IPS DF 4.7 (cell line): ENCODE measurements at regions not wholly inside any gene's neighbourhood (a gene's known extent, or its start where the extent isn't known, plus 50 kb on each side); places are given as distances from the start of the nearest gene placed in this dataset.
"Not testable (repeated sequence)": the region's sequence is repeated elsewhere in the genome, so short reads cannot be mapped to it uniquely, and the experiment has no call there.

Source experiments
- DNase-seq: peaks from one replicate; pipeline ENCODE4 v3.0.0-alpha.2; 2013; ENCODE audit warnings: low spot score; ENCODE audit errors: extremely low read depth

GRCh38 chr13:44713788-44714469 lies 137.8 kb upstream of the TSC22D1 start:
- DNase-seq, result no peak

GRCh38 chr13:44711706-44712105 lies 135.6 kb upstream of the TSC22D1 start:
- no peak for DNase-seq

- no peak for DNase-seq
Measured at GRCh38 chr13:44710576-44710975, 134.4 kb upstream of the TSC22D1 start.

GRCh38 chr13:44704811-44705210 lies 128.7 kb upstream of the TSC22D1 start:
- not testable (repeated sequence) for DNase-seq

GRCh38 chr13:44703371-44703770 lies 127.2 kb upstream of the TSC22D1 start:
- no peak for DNase-seq

- no peak for DNase-seq
Measured at GRCh38 chr13:44698066-44698465, 121.9 kb upstream of the TSC22D1 start.

GRCh38 chr13:44697058-44697457 lies 120.9 kb upstream of the TSC22D1 start:
- no peak for DNase-seq

- DNase-seq, result no peak
Measured at GRCh38 chr13:44695520-44695919, 119.4 kb upstream of the TSC22D1 start.

- DNase-seq, result no peak
Measured at GRCh38 chr13:44694842-44695241, 118.7 kb upstream of the TSC22D1 start.

- DNase-seq, result no peak
Measured at GRCh38 chr13:44694291-44694690, 118.2 kb upstream of the TSC22D1 start.

- DNase-seq, result no peak
Measured at GRCh38 chr13:44693156-44693764, 117.1 kb upstream of the TSC22D1 start.

- no peak for DNase-seq
Measured at GRCh38 chr13:44692173-44692713, 116.1 kb upstream of the TSC22D1 start.

- no peak for DNase-seq
Measured at GRCh38 chr13:44690376-44690775, 114.2 kb upstream of the TSC22D1 start.

GRCh38 chr13:44688652-44689051 lies 112.5 kb upstream of the TSC22D1 start:
- DNase-seq, result no peak

- no peak for DNase-seq
Measured at GRCh38 chr13:44686531-44686934, 110.4 kb upstream of the TSC22D1 start.

- DNase-seq, result no peak
Measured at GRCh38 chr13:44685641-44686040, 109.5 kb upstream of the TSC22D1 start.

- DNase-seq, result not testable (repeated sequence)
Measured at GRCh38 chr13:44682416-44682815, 106.3 kb upstream of the TSC22D1 start.

- no peak for DNase-seq
Measured at GRCh38 chr13:44680746-44681355, 104.7 kb upstream of the TSC22D1 start.

GRCh38 chr13:44679597-44679996 lies 103.5 kb upstream of the TSC22D1 start:
- no peak for DNase-seq

- no peak for DNase-seq
Measured at GRCh38 chr13:44678197-44678596, 102.1 kb upstream of the TSC22D1 start.

GRCh38 chr13:44676534-44676933 lies 100.4 kb upstream of the TSC22D1 start:
- DNase-seq, result no peak

GRCh38 chr13:44669534-44669933 lies 93.4 kb upstream of the TSC22D1 start:
- DNase-seq, result no peak

GRCh38 chr13:44668688-44669087 lies 92.6 kb upstream of the TSC22D1 start:
- no peak for DNase-seq
